HCT116 (cell line): ENCODE measurements at regions not wholly inside any gene's neighbourhood (a gene's known extent, or its start where the extent isn't known, plus 50 kb on each side); places are given as distances from the start of the nearest gene placed in this dataset.

Experiments used
- ATAC-seq: fragments of 200-7000 bp; cut with Tn5 transposase; 2 replicates; pipeline ENCODE4 v1.9.1; 2020; ENCODE audit warnings: mild to moderate bottlenecking, moderate library complexity
- BruUV-seq: library from RNA; stranded (reverse); fragments of 400-500 nt; replicated peaks from 2 replicates; lab custom pipeline; 2021; lab: Mats Ljungman, UMichigan
- CTCF ChIA-PET: fragments of 300-600 bp; sonication (Branson Sonifier 250); formaldehyde crosslinking; loops from one replicate; lab custom pipeline; 2021; ENCODE audit warnings: antibody characterized with exemption; lab: Charles Lee
- POLR2A ChIA-PET: fragments of 300-600, 350-600 bp; sonication (Branson Sonifier 250); formaldehyde crosslinking; loops from one replicate; lab custom pipeline; 2021; ENCODE audit warnings: antibody characterized with exemption; lab: Charles Lee
- RAD21 ChIA-PET, 2 experiments: fragments of 300-600 bp; sonication (Branson Sonifier 250); formaldehyde crosslinking; loops; one replicate each; lab custom pipeline; 2023; ENCODE audit warnings: low total read pairs in 2 of 2; ENCODE audit not compliant: uncharacterized antibody in 2 of 2, unreplicated experiment in 2 of 2, low non-redundant PET in 1 of 2; lab: Charles Lee
- DNase-seq: peaks from one replicate; pipeline ENCODE4 v3.0.0-alpha.2; 2010; ENCODE audit warnings: low read depth, low spot score
- H2AFZ ChIP-seq: fragments of 200-600 bp; shearing (Covaris generic), sonication (generic); 2 replicates; pipeline ENCODE4 v1.6.1; 2017; ENCODE audit warnings: low read depth, mixed run types, mixed read lengths, antibody characterized with exemption, low read length; ENCODE audit not compliant: poor library complexity, severe bottlenecking
- H3K27ac ChIP-seq: 2 replicates; pipeline ENCODE4 v1.5.1; 2012; ENCODE audit warnings: low read depth, low read length
- H3K27me3 ChIP-seq: fragments of 200-600 bp; sonication (generic); 2 replicates; pipeline ENCODE4 v1.6.1; 2016; ENCODE audit warnings: mixed run types, low read length, mixed read lengths; ENCODE audit not compliant: insufficient read depth
- H3K36me3 ChIP-seq, 2 experiments: fragments of 200-500 bp in 1 of 2; fragments of 200-600 bp in 1 of 2; sonication (Bioruptor generic) in 1 of 2; sonication (generic) in 1 of 2; 2 replicates each; pipeline versions ENCODE4 v1.5.1 to v1.6.1; 2014 to 2016; ENCODE audit warnings: low read length in 2 of 2, inconsistent platforms in 1 of 2, mixed read lengths in 1 of 2, mixed run types in 1 of 2; ENCODE audit not compliant: insufficient read depth in 2 of 2, control insufficient read depth in 1 of 2
- H3K4me1 ChIP-seq, 2 experiments: fragments of 200-600 bp in 1 of 2; sonication (generic) in 1 of 2; 2 replicates each; pipeline versions ENCODE4 v1.5.1 to v1.6.1; 2012 to 2017; ENCODE audit warnings: low read length in 2 of 2, inconsistent platforms in 1 of 2, mild to moderate bottlenecking in 1 of 2, mixed read lengths in 1 of 2, mixed run types in 1 of 2, moderate library complexity in 1 of 2; ENCODE audit not compliant: insufficient read depth in 2 of 2, control insufficient read depth in 1 of 2
- H3K4me2 ChIP-seq: fragments of 200-600 bp; sonication (generic); 2 replicates; pipeline ENCODE4 v1.6.1; 2017; ENCODE audit warnings: mixed run types, low read length, mixed read lengths
- H3K4me3 ChIP-seq, 2 experiments: fragments of 200-600 bp in 1 of 2; sonication (generic) in 1 of 2; replicated peaks in 1 of 2; 2 replicates each; pipeline ENCODE4 v1.5.1; 2011 to 2016; ENCODE audit warnings: low read length in 2 of 2, control low read depth in 1 of 2, low read depth in 1 of 2, mild to moderate bottlenecking in 1 of 2, mixed read lengths in 1 of 2, mixed run types in 1 of 2
- H3K79me2 ChIP-seq: fragments of 200-600 bp; sonication (generic); 2 replicates; pipeline ENCODE4 v1.6.1; 2017; ENCODE audit warnings: mild to moderate bottlenecking, mixed run types, low read length, moderate library complexity, mixed read lengths; ENCODE audit not compliant: insufficient read depth
- H3K9ac ChIP-seq: fragments of 200-600 bp; sonication (generic); 2 replicates; pipeline ENCODE4 v1.6.1; 2016; ENCODE audit warnings: low read length, mixed read lengths
- H3K9me2 ChIP-seq: fragments of 200-600 bp; sonication (generic), shearing (Covaris generic); 2 replicates; pipeline ENCODE4 v1.6.1; 2017; ENCODE audit warnings: mixed run types, mild to moderate bottlenecking, moderate library complexity; ENCODE audit not compliant: insufficient read depth
- H3K9me3 ChIP-seq, 2 experiments: fragments of 200-500 bp in 1 of 2; fragments of 200-600 bp in 1 of 2; sonication (Bioruptor generic) in 1 of 2; sonication (generic) in 1 of 2; 2 replicates each; pipeline ENCODE4 v1.6.1; 2014 to 2017; ENCODE audit warnings: low read length in 2 of 2, mixed read lengths in 2 of 2, inconsistent platforms in 1 of 2, low read depth in 1 of 2, mild to moderate bottlenecking in 1 of 2, mixed run types in 1 of 2, moderate library complexity in 1 of 2; ENCODE audit not compliant: control insufficient read depth in 1 of 2, insufficient read depth in 1 of 2
- H4K20me1 ChIP-seq: fragments of 200-600 bp; sonication (generic), shearing (Covaris generic); 2 replicates; pipeline ENCODE4 v1.6.1; 2017; ENCODE audit warnings: mixed run types, mild to moderate bottlenecking, moderate library complexity; ENCODE audit not compliant: insufficient read depth
- CEBPB ChIP-seq: IDR thresholded peaks from 2 replicates; pipeline ENCODE4 v1.6.1; 2012; ENCODE audit warnings: low read depth
- EGR1 ChIP-seq: IDR thresholded peaks from 2 replicates; pipeline ENCODE4 v1.6.1; 2012; ENCODE audit warnings: low read depth
- ELF1 ChIP-seq: IDR thresholded peaks from 2 replicates; pipeline ENCODE4 v1.6.1; 2012; ENCODE audit warnings: low read depth, borderline replicate concordance
- EZH2phosphoT487 ChIP-seq: fragments of 200-600 bp; IDR thresholded peaks from 2 replicates; pipeline ENCODE4 v1.6.1; 2018; ENCODE audit warnings: antibody characterized with exemption, borderline replicate concordance
- FOSL1 ChIP-seq: IDR thresholded peaks from 2 replicates; pipeline ENCODE4 v1.6.1; 2012; ENCODE audit warnings: low read depth
- JUND ChIP-seq: IDR thresholded peaks from 2 replicates; pipeline ENCODE4 v1.6.1; 2012
- MAX ChIP-seq: IDR thresholded peaks from 2 replicates; pipeline ENCODE4 v1.6.1; 2012
- POLR2AphosphoS5 ChIP-seq: IDR thresholded peaks from 2 replicates; pipeline ENCODE4 v1.6.1; 2011; ENCODE audit warnings: mild to moderate bottlenecking, low read depth, low read length, moderate library complexity
- RAD21 ChIP-seq: IDR thresholded peaks from 2 replicates; pipeline ENCODE4 v1.6.1; 2012; ENCODE audit warnings: low read depth, mild to moderate bottlenecking
- REST ChIP-seq: IDR thresholded peaks from 2 replicates; pipeline ENCODE4 v1.6.1; 2012; ENCODE audit warnings: low read depth
- SRF ChIP-seq: IDR thresholded peaks from 2 replicates; pipeline ENCODE4 v1.6.1; 2012; ENCODE audit warnings: low read depth
- TCF7L2 ChIP-seq: IDR thresholded peaks from 2 replicates; pipeline ENCODE4 v1.7.0; 2011; ENCODE audit warnings: borderline replicate concordance, inconsistent platforms; ENCODE audit not compliant: insufficient read depth, insufficient read length; ENCODE audit errors: extremely low read depth
- YY1 ChIP-seq: IDR thresholded peaks from 2 replicates; pipeline ENCODE4 v1.6.1; 2011; ENCODE audit warnings: low read length, low read depth, moderate library complexity, mild to moderate bottlenecking; ENCODE audit not compliant: insufficient replicate concordance; ENCODE audit errors: extremely low read depth
- intact Hi-C: fragments of 100-400 bp; cut with micrococcal nuclease; formaldehyde crosslinking; loops from 2 replicates; pipeline ENCODE4 v1.10.0; 2022

- POLR2A ChIA-PET, result no interaction called here
- H3K27ac ChIP-seq, result no peak overlapping the region
These were observed 80.3 kb upstream of the FST start for GRCh38 chr5:53399926-53400697.

GRCh38 chr5:53403291-53403690 is 77.1 kb upstream of the FST start:
- no peak overlapping the region for H2AFZ ChIP-seq
- no peaks in the 10 kb centered on the region for H3K36me3 ChIP-seq
- no peak overlapping the region for H3K27ac ChIP-seq
- H3K79me2 ChIP-seq, result no peaks in the 10 kb centered on the region
- H3K4me1 ChIP-seq, result peaks cover 7 to 11% of the 10 kb centered on the region in 2 experiments; a peak in 3 of 4 replicates
- no peaks in the 10 kb centered on the region for H3K9me2 ChIP-seq
- DNase-seq, result no peak
- no peaks in the 10 kb centered on the region for H3K27me3 ChIP-seq
- no peak overlapping the region for H3K4me3 ChIP-seq
- ChIA-PET CTCF (no interaction called here), RAD21 (no interaction called here), POLR2A (no interaction called here)
- ATAC-seq, result no peak
- H3K9me3 ChIP-seq, result no peaks in the 10 kb centered on the region
- BruUV-seq, result no TSS peak
- H4K20me1 ChIP-seq, result no peaks in the 10 kb centered on the region
- no peak overlapping the region for H3K9ac ChIP-seq
- intact Hi-C loops, result no loop called here
- TF ChIP-seq YY1 (no peak), SRF (no peak), FOSL1 (no peak), EZH2phosphoT487 (no peak), TCF7L2 (no peak), MAX (no peak), CEBPB (no peak), EGR1 (no peak), REST (no peak), JUND (no peak), RAD21 (no peak), POLR2AphosphoS5 (no peak)
- no peak overlapping the region for H3K4me2 ChIP-seq

More at GRCh38 chr5:53399926-53400697, 80.3 kb upstream of the FST start:
- Histone ChIP-seq H3K9ac (no peak overlapping the region), H4K20me1 (no peaks in the 10 kb centered on the region), H3K4me2 (no peak overlapping the region), H3K4me3 (no peak overlapping the region), H3K27me3 (no peaks in the 10 kb centered on the region), H3K9me2 (no peaks in the 10 kb centered on the region), H3K79me2 (no peaks in the 10 kb centered on the region), H3K9me3 (no peaks in the 10 kb centered on the region), H3K36me3 (no peaks in the 10 kb centered on the region), H2AFZ (no peak overlapping the region), H3K4me1 (peaks cover 0 to 9% of the 10 kb centered on the region in 2 experiments; a peak in 2 of 4 replicates)
- no TSS peak for BruUV-seq
- ATAC-seq, result no peak
- CTCF ChIA-PET, result no interaction called here
- intact Hi-C loops, result no loop called here
- no peak for DNase-seq
- RAD21 ChIA-PET, result no interaction called here
- TF ChIP-seq ELF1, result no peak
- TF ChIP-seq YY1, result no peak
- TF ChIP-seq JUND, result no peak
